Heart right ventricle (tissue), 16 donors: ENCODE measurements at regions not wholly inside any gene's neighbourhood (a gene's known extent, or its start where the extent isn't known, plus 50 kb on each side); places are given as distances from the start of the nearest gene placed in this dataset.

Experiments used
- ATAC-seq, 8 donors: fragments of 200-7000 bp; cut with Tn5 transposase; one replicate each; pipeline ENCODE4 v1.9.1; 2020; ENCODE audit warnings: mild to moderate bottlenecking in 8 of 8, moderate library complexity in 8 of 8, moderate number of reproducible peaks in 1 of 8
- DNase-seq, 2 donors: peaks; one replicate each; pipeline ENCODE4 v3.0.0-alpha.2; 2020
- H3K27ac ChIP-seq, 10 donors: fragments of 200-600 bp; sonication (generic) in 2 of 10; one replicate each; pipeline versions ENCODE4 v1.5.0 to v1.8.0; 2020 to 2022; ENCODE audit warnings: mild to moderate bottlenecking in 3 of 10
- H3K27me3 ChIP-seq, 7 donors: fragments of 200-600 bp; one replicate each; pipeline ENCODE4 v1.8.0; 2021 to 2022; ENCODE audit warnings: mild to moderate bottlenecking in 2 of 7
- H3K36me3 ChIP-seq, 9 donors: fragments of 200-600 bp; sonication (generic) in 1 of 9; one replicate each; pipeline versions ENCODE4 v1.5.0 to v1.8.0; 2020 to 2022; ENCODE audit warnings: mild to moderate bottlenecking in 2 of 9
- H3K4me1 ChIP-seq, 9 donors: fragments of 200-600 bp; sonication (generic) in 1 of 9; one replicate each; pipeline versions ENCODE4 v1.5.0 to v1.8.0; 2020 to 2022; ENCODE audit warnings: mild to moderate bottlenecking in 4 of 9
- H3K4me3 ChIP-seq, 10 donors: fragments of 200-600 bp; sonication (generic) in 2 of 10; one replicate each; pipeline versions ENCODE4 v1.5.0 to v1.8.0; 2020 to 2022; ENCODE audit warnings: mild to moderate bottlenecking in 7 of 10, moderate library complexity in 2 of 10
- H3K9me3 ChIP-seq, 11 donors: fragments of 200-600 bp in 10 of 11; sonication (generic) in 2 of 11; one replicate each; pipeline versions ENCODE4 v1.5.0 to v1.8.0; 2013 to 2022; ENCODE audit warnings: mild to moderate bottlenecking in 2 of 11, control low read depth in 1 of 11, moderate library complexity in 1 of 11
- WGBS, 2 donors: extraction: QIAGEN DNeasy Blood & Tissue Kit; methylation state at CpG; one replicate each; pipeline ENCODE4 v1.1.7; 2013; ENCODE audit warnings: inconsistent platforms in 1 of 2; 5-methylcytosine and 5-hydroxymethylcytosine counted together
- intact Hi-C, 10 donors: fragments of 100-400 bp; cut with DNase I; formaldehyde crosslinking; loops; one replicate each; pipeline versions ENCODE4 v1.11.1 to v1.14.2; 2022
- TF ChIP-seq, protein P1 (sequence below), 9 donors: fragments of 200-600 bp; sonication (generic) in 2 of 9; IDR thresholded peaks; one replicate each; pipeline versions ENCODE4 v1.5.0 to v1.8.0; 2021 to 2022; ENCODE audit warnings: antibody characterized with exemption in 9 of 9, mild to moderate bottlenecking in 5 of 9, moderate library complexity in 1 of 9
- donor health status: Arrhythmogenic right ventricular cardiomyopathy.
- donor health status: ischemic (EF 13 %, LVEDD 7.1; RV severe dilation, severe dysfunction).
- donor health status: healthy with polysubstance abuse.
- donor health status: DM: no; HTN: yes; CAD: no.
- donor health status: DM: no; HTN: no; CAD: no.
- donor health status: ischemic (EF 25% LVEDD 6.9; RV normal size, moderate dysfunction).
- donor health status: ischemic (EF 25% LVEDD 5.7; RV mildly dilated, moderate dysfunction).
- donor health status: healthy.
- donor health status: DM: yes; HTN: yes; CAD: no.
- donor health status: Ischemic cardiomyopathy.
- donor health status: ischemic (EF 35%, LVEDD 5.7; RV mildly dilated, moderate dysfunction).
- donor health status: nonischemic (EF 11% LVEDD 7.7; RV severe dilation, severe dysfunction).
- donor health status: DM: yes; HTN: yes; CAD: no.
- donor health status: PGD.
- donor health status: ischemic (EF 29% LVEDD 5.4; RV normal size, mild dysfunction).
- donor health status: nonischemic (EF 23%, LVEDD 6.1; RV moderate dilation, normal function).

DNA sequence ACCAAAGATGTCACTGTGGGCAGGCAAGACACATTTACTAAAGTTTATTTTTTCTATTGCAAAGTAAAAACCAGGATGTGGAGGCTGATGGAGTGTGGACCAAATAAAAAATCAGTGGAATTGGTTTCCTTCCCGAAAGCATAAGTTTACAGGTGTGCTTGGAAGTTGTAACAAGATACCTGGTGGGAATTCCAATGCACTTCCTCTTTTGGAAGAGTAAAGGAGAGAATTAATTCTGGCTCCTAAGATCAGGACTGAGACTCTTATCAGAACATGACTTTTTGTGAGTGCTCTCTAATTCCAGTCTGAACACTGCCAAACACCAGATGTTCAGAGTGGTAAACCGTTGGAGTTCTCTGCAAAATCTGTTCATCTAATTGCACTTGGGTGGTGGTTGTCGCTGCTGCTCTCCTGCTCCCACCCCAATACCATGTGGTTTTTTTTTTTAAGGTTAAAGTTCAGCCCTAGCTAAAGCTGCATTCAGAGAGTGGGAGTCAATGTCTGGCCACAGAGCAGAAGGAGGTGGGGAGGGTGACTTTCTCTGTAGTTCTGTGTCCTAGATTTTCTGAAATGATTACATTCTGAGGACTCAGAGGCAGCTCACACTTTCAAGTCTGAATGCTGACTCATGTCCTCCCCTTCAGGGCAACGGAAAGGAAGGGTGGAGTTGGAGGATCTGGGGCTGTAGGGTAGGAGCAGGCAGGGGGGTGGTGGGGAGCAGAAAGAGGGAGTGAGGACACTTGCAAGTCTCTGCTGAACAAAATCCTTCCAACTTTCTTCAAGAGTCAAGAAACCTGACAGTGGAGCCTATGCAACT is 275.8 kb upstream of the PRDM1 start:
- WGBS, 2 donors: 35 to 37% methylated on average over 4 of the region's 4 CpGs
- TF ChIP-seq, protein P1, sequence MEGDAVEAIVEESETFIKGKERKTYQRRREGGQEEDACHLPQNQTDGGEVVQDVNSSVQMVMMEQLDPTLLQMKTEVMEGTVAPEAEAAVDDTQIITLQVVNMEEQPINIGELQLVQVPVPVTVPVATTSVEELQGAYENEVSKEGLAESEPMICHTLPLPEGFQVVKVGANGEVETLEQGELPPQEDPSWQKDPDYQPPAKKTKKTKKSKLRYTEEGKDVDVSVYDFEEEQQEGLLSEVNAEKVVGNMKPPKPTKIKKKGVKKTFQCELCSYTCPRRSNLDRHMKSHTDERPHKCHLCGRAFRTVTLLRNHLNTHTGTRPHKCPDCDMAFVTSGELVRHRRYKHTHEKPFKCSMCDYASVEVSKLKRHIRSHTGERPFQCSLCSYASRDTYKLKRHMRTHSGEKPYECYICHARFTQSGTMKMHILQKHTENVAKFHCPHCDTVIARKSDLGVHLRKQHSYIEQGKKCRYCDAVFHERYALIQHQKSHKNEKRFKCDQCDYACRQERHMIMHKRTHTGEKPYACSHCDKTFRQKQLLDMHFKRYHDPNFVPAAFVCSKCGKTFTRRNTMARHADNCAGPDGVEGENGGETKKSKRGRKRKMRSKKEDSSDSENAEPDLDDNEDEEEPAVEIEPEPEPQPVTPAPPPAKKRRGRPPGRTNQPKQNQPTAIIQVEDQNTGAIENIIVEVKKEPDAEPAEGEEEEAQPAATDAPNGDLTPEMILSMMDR (IDR thresholded peaks at IDR 0.05): no peak
- H3K27ac ChIP-seq: peak overlapping the region in 4 of 10 donors; percentile 7 to 46 (median 32)
- H3K27me3 ChIP-seq: peaks cover 0 to 6% (median 0%) of the 10 kb centered on the region in 7 donors
- DNase-seq (peak; percentile 23), ATAC-seq (peak; percentile 61 to 92 (median 86))
- H3K4me3 ChIP-seq: no peak overlapping the region
- peaks cover 0 to 25% (median 17%) of the 10 kb centered on the region in 9 donors for H3K4me1 ChIP-seq
- no peaks in the 10 kb centered on the region for H3K9me3 ChIP-seq
- intact Hi-C loops: no loop called here
- no peaks in the 10 kb centered on the region for H3K36me3 ChIP-seq

DNA sequence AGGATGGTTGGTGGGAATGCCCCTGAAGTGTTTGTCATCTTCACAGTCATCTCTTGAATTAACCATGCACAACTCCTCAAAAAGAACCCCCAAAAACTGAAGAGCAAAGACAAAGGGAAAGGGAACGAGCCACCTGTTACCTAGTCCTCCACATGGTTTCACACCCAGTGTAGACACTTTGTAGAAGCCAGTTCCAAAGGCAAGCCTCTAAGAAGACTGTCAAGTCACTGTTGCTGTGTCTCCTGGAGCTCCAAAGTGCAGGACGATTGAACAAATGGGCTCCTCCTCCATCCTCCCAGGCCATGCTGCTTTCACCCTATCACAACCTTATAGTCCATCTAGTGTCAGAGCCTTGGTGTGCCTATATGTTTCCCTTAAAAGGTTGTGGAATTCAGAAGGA is 277.6 kb upstream of the PRDM1 start:
- H3K4me1 ChIP-seq: peaks cover 0 to 25% (median 17%) of the 10 kb centered on the region in 9 donors
- H3K27me3 ChIP-seq: peaks cover 0 to 6% (median 0%) of the 10 kb centered on the region in 7 donors
- H3K36me3 ChIP-seq: no peaks in the 10 kb centered on the region
- TF ChIP-seq, protein P1 (IDR thresholded peaks at IDR 0.05): no peak
- intact Hi-C loops: loop anchor here in 1 of 10 donors (10.0 kb wide), 1 partner anchor 324 kb away; no protein-coding TSS in a partner anchor
- no peak for DNase-seq
- H3K27ac ChIP-seq: no peak overlapping the region
- WGBS, 2 donors: 78 to 82% methylated on average over 2 of the region's 2 CpGs
- ATAC-seq: no peak
- H3K4me3 ChIP-seq: no peak overlapping the region
- H3K9me3 ChIP-seq: no peaks in the 10 kb centered on the region

DNA sequence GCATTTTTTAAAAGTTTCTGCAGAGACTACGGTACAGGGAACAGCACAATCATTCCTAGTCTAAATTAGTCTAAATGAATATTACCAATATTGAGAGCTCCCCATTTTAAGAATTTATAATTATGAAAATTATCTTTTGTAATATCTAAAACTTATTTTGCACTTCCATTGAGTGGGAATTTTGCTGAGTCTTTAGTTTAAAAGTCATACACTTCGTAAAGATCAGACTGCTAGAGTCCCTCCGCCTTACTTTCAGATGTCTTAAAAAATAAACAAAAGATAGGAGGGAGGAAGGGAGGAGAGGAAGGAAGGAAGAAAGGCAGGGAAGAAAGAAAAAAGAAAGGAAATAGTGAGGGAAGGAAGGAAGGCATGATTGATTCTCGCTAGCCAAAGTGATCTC is 278.2 kb upstream of the PRDM1 start:
- DNase-seq: no peak
- WGBS, 2 donors: 82 to 83% methylated on average over 4 of the region's 4 CpGs
- intact Hi-C loops: loop anchor here in 1 of 10 donors (10.0 kb wide), 1 partner anchor 323 kb away; no protein-coding TSS in a partner anchor
- TF ChIP-seq, protein P1 (IDR thresholded peaks at IDR 0.05): no peak
- Histone ChIP-seq H3K4me1 (peaks cover 0 to 25% (median 17%) of the 10 kb centered on the region in 9 donors), H3K9me3 (no peaks in the 10 kb centered on the region), H3K4me3 (no peak overlapping the region), H3K27me3 (peaks cover 0 to 6% (median 0%) of the 10 kb centered on the region in 7 donors), H3K36me3 (no peaks in the 10 kb centered on the region), H3K27ac (no peak overlapping the region)
- no peak for ATAC-seq

DNA sequence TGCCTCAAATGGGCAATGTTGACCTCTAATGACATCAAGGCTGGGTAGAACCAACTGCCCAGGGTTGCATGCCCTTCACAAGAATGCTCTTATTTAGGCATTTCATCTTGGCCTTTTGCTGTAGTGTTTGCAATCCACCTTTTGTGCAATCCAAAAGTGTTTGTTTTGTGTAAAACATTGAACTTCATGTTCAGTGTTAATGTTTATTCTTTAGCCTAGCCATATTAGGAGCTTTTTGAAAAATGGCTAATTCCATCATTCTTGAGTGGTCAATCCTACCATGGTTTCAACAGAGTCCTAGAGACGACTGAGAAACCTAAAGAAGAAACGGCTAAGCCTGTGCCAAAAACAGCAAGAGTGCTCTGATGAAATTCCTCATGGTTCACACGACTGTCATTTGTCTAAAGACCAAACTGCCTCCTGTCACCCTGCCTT is 279.6 kb upstream of the PRDM1 start:
- WGBS, 2 donors: 69 to 77% methylated on average over 3 of the region's 3 CpGs
- Histone ChIP-seq H3K4me1 (peaks cover 0 to 25% (median 17%) of the 10 kb centered on the region in 9 donors), H3K4me3 (no peak overlapping the region), H3K9me3 (no peaks in the 10 kb centered on the region), H3K27me3 (no peaks in the 10 kb centered on the region), H3K27ac (no peak overlapping the region), H3K36me3 (no peaks in the 10 kb centered on the region)
- ATAC-seq (no peak), DNase-seq (no peak)
- TF ChIP-seq, protein P1 (IDR thresholded peaks at IDR 0.05): no peak
- intact Hi-C loops: loop anchor here in 1 of 10 donors (10.0 kb wide), 1 partner anchor 322 kb away; no protein-coding TSS in a partner anchor
